IMR-90 (cell line): ENCODE measurements at regions not wholly inside any gene's neighbourhood (a gene's known extent, or its start where the extent isn't known, plus 50 kb on each side); places are given as distances from the start of the nearest gene placed in this dataset.
"Not testable (repeated sequence)": the region's sequence is repeated elsewhere in the genome, so short reads cannot be mapped to it uniquely, and the experiment has no call there.

Experiments used
- ATAC-seq: fragments of 200-7000 bp; cut with Tn5 transposase; 2 replicates; pipeline ENCODE4 v1.9.1; 2020; ENCODE audit warnings: low read depth, mild to moderate bottlenecking, moderate library complexity
- BruUV-seq: library from RNA; stranded (reverse); fragments of 400-500 nt; replicated peaks from 2 replicates; lab custom pipeline; 2021; lab: Mats Ljungman, UMichigan
- CTCF ChIA-PET: fragments of 300-600 bp; formaldehyde crosslinking; extraction: SDS; loops from one replicate; lab custom pipeline; 2021; ENCODE audit warnings: antibody characterized with exemption; lab: Yijun Ruan, JAX
- POLR2A ChIA-PET: fragments of 300-600 bp; sonication (Branson Sonifier 250); formaldehyde crosslinking; loops from one replicate; lab custom pipeline; 2022; ENCODE audit warnings: antibody characterized with exemption; ENCODE audit not compliant: unreplicated experiment; lab: Charles Lee
- DNase-seq: peaks from one replicate; pipeline ENCODE4 v3.0.0; 2013
- H2AFZ ChIP-seq: replicated peaks from 2 replicates; pipeline ENCODE3; 2013; ENCODE audit warnings: low read length, mild to moderate bottlenecking; ENCODE audit not compliant: poor library complexity
- H2AK5ac ChIP-seq: 2 replicates; pipeline ENCODE4 v1.6.1; 2013; ENCODE audit warnings: low read depth, low read length, inconsistent platforms
- H2AK9ac ChIP-seq: replicated peaks from 2 replicates; pipeline ENCODE3; 2013; ENCODE audit warnings: mild to moderate bottlenecking, low read depth, low read length, moderate library complexity; ENCODE audit not compliant: poor library complexity
- H2BK120ac ChIP-seq: 2 replicates; pipeline ENCODE4 v1.6.1; 2013; ENCODE audit warnings: low read depth, low read length, inconsistent platforms
- H2BK15ac ChIP-seq: 3 replicates; pipeline ENCODE4 v1.6.1; 2013; ENCODE audit warnings: low read depth, low read length, inconsistent platforms
- H2BK20ac ChIP-seq: 2 replicates; pipeline ENCODE4 v1.6.1; 2013; ENCODE audit warnings: low read depth, mild to moderate bottlenecking, inconsistent platforms, low read length, moderate library complexity
- H2BK5ac ChIP-seq: 2 replicates; pipeline ENCODE4 v1.6.1; 2013; ENCODE audit warnings: mild to moderate bottlenecking, low read depth, low read length, inconsistent platforms; ENCODE audit not compliant: poor library complexity, severe bottlenecking
- H3K14ac ChIP-seq: replicated peaks from 2 replicates; pipeline ENCODE4 v1.6.1; 2013; ENCODE audit warnings: low read depth, low read length, inconsistent platforms
- H3K18ac ChIP-seq: 2 replicates; pipeline ENCODE4 v1.6.1; 2013; ENCODE audit warnings: low read depth, low read length, control low read depth
- H3K23ac ChIP-seq: 2 replicates; pipeline ENCODE4 v1.6.1; 2013; ENCODE audit warnings: low read depth, low read length, inconsistent platforms
- H3K27ac ChIP-seq: 2 replicates; pipeline ENCODE4 v1.5.1; 2013; ENCODE audit warnings: mild to moderate bottlenecking, control low read depth, low read length; ENCODE audit not compliant: insufficient read depth
- H3K27me3 ChIP-seq: 2 replicates; pipeline ENCODE4 v1.6.1; 2013; ENCODE audit warnings: low read length; ENCODE audit not compliant: control insufficient read depth, insufficient read depth
- H3K36me3 ChIP-seq: 2 replicates; pipeline ENCODE4 v1.6.1; 2013; ENCODE audit warnings: low read length, mixed read lengths; ENCODE audit not compliant: control insufficient read depth, insufficient read depth
- H3K4ac ChIP-seq: 2 replicates; pipeline ENCODE4 v1.6.1; 2013; ENCODE audit warnings: low read depth, low read length, inconsistent platforms
- H3K4me1 ChIP-seq: 2 replicates; pipeline ENCODE4 v1.6.1; 2013; ENCODE audit warnings: low read length, mixed read lengths; ENCODE audit not compliant: control insufficient read depth, insufficient read depth
- H3K4me2 ChIP-seq: 2 replicates; pipeline ENCODE4 v1.6.1; 2013; ENCODE audit warnings: low read depth, mild to moderate bottlenecking, control low read depth, low read length, moderate library complexity
- H3K4me3 ChIP-seq: 2 replicates; pipeline ENCODE4 v1.5.1; 2013; ENCODE audit warnings: low read depth, mild to moderate bottlenecking, control low read depth, low read length, moderate library complexity; ENCODE audit not compliant: insufficient read depth
- H3K56ac ChIP-seq: 2 replicates; pipeline ENCODE4 v1.6.1; 2013; ENCODE audit warnings: low read length, inconsistent platforms; ENCODE audit not compliant: insufficient read depth; ENCODE audit errors: extremely low read depth
- H3K79me1 ChIP-seq, 2 experiments: 2 replicates each; pipeline ENCODE4 v1.6.1; 2013; ENCODE audit warnings: low read length in 2 of 2, inconsistent platforms in 1 of 2, low read depth in 1 of 2
- H3K9ac ChIP-seq: 2 replicates; pipeline ENCODE4 v1.6.1; 2013; ENCODE audit warnings: low read depth, low read length, control low read depth
- H3K9me1 ChIP-seq: 2 replicates; pipeline ENCODE4 v1.6.1; 2013; ENCODE audit warnings: low read length, inconsistent platforms; ENCODE audit not compliant: insufficient read depth
- H3K9me3 ChIP-seq: 2 replicates; pipeline ENCODE4 v1.6.1; 2013; ENCODE audit warnings: low read length; ENCODE audit not compliant: control insufficient read depth, insufficient read depth
- H4K20me1 ChIP-seq: 2 replicates; pipeline ENCODE4 v1.6.1; 2013; ENCODE audit warnings: low read length, inconsistent platforms; ENCODE audit not compliant: insufficient read depth
- H4K5ac ChIP-seq: 2 replicates; pipeline ENCODE4 v1.6.1; 2013; ENCODE audit warnings: mild to moderate bottlenecking, low read depth, low read length, control low read depth
- H4K8ac ChIP-seq, 2 experiments: 2 replicates each; pipeline ENCODE4 v1.6.1; 2013; ENCODE audit warnings: low read depth in 2 of 2, low read length in 2 of 2, control low read depth in 1 of 2, inconsistent platforms in 1 of 2
- H4K91ac ChIP-seq: 2 replicates; pipeline ENCODE4 v1.6.1; 2013; ENCODE audit warnings: low read depth, low read length, inconsistent platforms; ENCODE audit not compliant: insufficient read depth
- CHD1 ChIP-seq: IDR thresholded peaks from 2 replicates; pipeline ENCODE4 v1.6.1; 2012; ENCODE audit warnings: low read depth, low read length, improper control_type of control experiment
- ELK1 ChIP-seq: fragments of 150-350 bp; IDR thresholded peaks from 2 replicates; pipeline ENCODE4 v1.6.1; 2016; ENCODE audit warnings: low read depth, mild to moderate bottlenecking, low read length, moderate library complexity, borderline replicate concordance
- MAFK ChIP-seq: IDR thresholded peaks from 2 replicates; pipeline ENCODE4 v1.6.1; 2012; ENCODE audit warnings: low read depth, low read length, improper control_type of control experiment
- MAZ ChIP-seq: IDR thresholded peaks from 2 replicates; pipeline ENCODE4 v1.6.1; 2012; ENCODE audit warnings: low read depth, mild to moderate bottlenecking, low read length, improper control_type of control experiment, moderate library complexity, borderline replicate concordance
- NFE2L2 ChIP-seq: fragments of 150-350 bp; IDR thresholded peaks from 2 replicates; pipeline ENCODE4 v1.6.1; 2016; ENCODE audit warnings: low read depth, mild to moderate bottlenecking, low read length
- RCOR1 ChIP-seq: IDR thresholded peaks from 2 replicates; pipeline ENCODE4 v1.6.1; 2012; ENCODE audit warnings: mild to moderate bottlenecking, low read length, improper control_type of control experiment; ENCODE audit not compliant: insufficient replicate concordance
- WGBS, 2 experiments: methylation state at CpG; one replicate each; pipeline versions ENCODE4 v1.1.5 to v1.1.7; 2013; ENCODE audit warnings: missing lambda C conversion rate in 2 of 2; ENCODE audit not compliant: insufficient read length in 1 of 2; ENCODE audit errors: extremely low coverage in 2 of 2; 5-methylcytosine and 5-hydroxymethylcytosine counted together
- dilution Hi-C: fragments of 300-500 bp; cut with HindIII; formaldehyde crosslinking; loops from one replicate; pipeline ENCODE4 v1.14.3; 2018; ENCODE audit warnings: low sequenced_read_pairs; ENCODE audit not compliant: unreplicated experiment
- in situ Hi-C: fragments of 300-500 bp; cut with MboI; formaldehyde crosslinking; loops from 3 replicates; pipeline ENCODE4 v1.14.3; 2019; ENCODE audit warnings: low sequenced_read_pairs, inconsistent platforms, mixed read lengths
- intact Hi-C: fragments of 100-400 bp; cut with micrococcal nuclease; formaldehyde crosslinking; loops from 2 replicates; pipeline ENCODE4 v1.10.0; 2022

GRCh38 chr3:34678575-34678974, 880.1 kb downstream of the PDCD6IP start:
- TF ChIP-seq RCOR1 (no peak), MAFK (no peak), NFE2L2 (no peak), CHD1 (no peak), MAZ (no peak), ELK1 (no peak)
- no peak overlapping the region for H2BK20ac ChIP-seq
- no peaks in the 10 kb centered on the region for H3K9me1 ChIP-seq
- no peak overlapping the region for H3K27ac ChIP-seq
- H3K36me3 ChIP-seq = no peaks in the 10 kb centered on the region
- H4K20me1 ChIP-seq = no peaks in the 10 kb centered on the region
- H2BK120ac ChIP-seq = no peak overlapping the region
- H4K8ac ChIP-seq = no peak overlapping the region
- no peak overlapping the region for H2AK9ac ChIP-seq
- H3K56ac ChIP-seq = no peak overlapping the region
- peaks cover 10% of the 10 kb centered on the region for H3K9me3 ChIP-seq
- no peak overlapping the region for H2BK15ac ChIP-seq
- H3K23ac ChIP-seq = no peak overlapping the region
- H3K9ac ChIP-seq = no peak overlapping the region
- H3K4me1 ChIP-seq = no peaks in the 10 kb centered on the region
- dilution Hi-C loops (no loop called here), intact Hi-C loops (no loop called here), in situ Hi-C loops (no loop called here)
- H2BK5ac ChIP-seq = no peak overlapping the region
- no peak overlapping the region for H3K4ac ChIP-seq
- no peak overlapping the region for H4K91ac ChIP-seq
- H3K79me1 ChIP-seq = no peaks in the 10 kb centered on the region
- DNase-seq (no peak), ATAC-seq (no peak)
- no peak overlapping the region for H4K5ac ChIP-seq
- H3K18ac ChIP-seq = no peak overlapping the region
- H3K4me2 ChIP-seq = no peak overlapping the region
- H2AK5ac ChIP-seq = no peak overlapping the region
- no peak overlapping the region for H2AFZ ChIP-seq
- no peak overlapping the region for H3K4me3 ChIP-seq
- BruUV-seq = no TSS peak
- ChIA-PET POLR2A (no interaction called here), CTCF (no interaction called here)
- H3K14ac ChIP-seq = no peak overlapping the region
- no peaks in the 10 kb centered on the region for H3K27me3 ChIP-seq

GRCh38 chr3:34679055-34679454, 880.6 kb downstream of the PDCD6IP start:
- H3K56ac ChIP-seq, H2BK5ac ChIP-seq, H2BK15ac ChIP-seq, H3K4me1 ChIP-seq, H3K36me3 ChIP-seq, dilution Hi-C loops, H4K5ac ChIP-seq, POLR2A ChIA-PET, H4K20me1 ChIP-seq, H2BK120ac ChIP-seq, H2BK20ac ChIP-seq, H3K27me3 ChIP-seq, H3K27ac ChIP-seq, H3K4ac ChIP-seq, H3K4me2 ChIP-seq, H4K91ac ChIP-seq, H4K8ac ChIP-seq, H3K9ac ChIP-seq, DNase-seq, H3K9me1 ChIP-seq, in situ Hi-C loops, H2AK5ac ChIP-seq, ATAC-seq, H3K14ac ChIP-seq, CTCF ChIA-PET, H3K18ac ChIP-seq, BruUV-seq, H2AFZ ChIP-seq, H2AK9ac ChIP-seq, H3K4me3 ChIP-seq, H3K79me1 ChIP-seq, intact Hi-C loops, H3K23ac ChIP-seq: not testable (repeated sequence)
- H3K9me3 ChIP-seq = peaks cover 10% of the 10 kb centered on the region
- WGBS, 2 experiments = no CpG with 5 or more reads among the region's 1 CpG
